ENCODE measurements at regions not wholly inside any gene's neighbourhood (a gene's known extent, or its start where the extent isn't known, plus 50 kb on each side); places are given as distances from the start of the nearest gene placed in this dataset.

GRCh38 chr16:76910931-76911330 lies 280.1 kb upstream of the MON1B start:
- no peaks in the 10 kb centered on the region for H3K27me3 Mint-ChIP-seq
- ChIA-PET POLR2A (no interaction called here), CTCF (no interaction called here)
- intact Hi-C loops (cut with micrococcal nuclease), result no loop called here
- H3K4me1 Mint-ChIP-seq, result no peaks in the 10 kb centered on the region
- no peak for TF ChIP-seq CTCF (IDR thresholded peaks at IDR 0.05)
- no peaks in the 10 kb centered on the region for H3K9me3 Mint-ChIP-seq
- no peak for DNase-seq
- no peak for ATAC-seq (ENCODE audit: low read depth)
- no peak overlapping the region for H3K27ac Mint-ChIP-seq
- H3K4me3 Mint-ChIP-seq, result no peak overlapping the region
- no peaks in the 10 kb centered on the region for H3K36me3 Mint-ChIP-seq (ENCODE audit: low read depth)

GRCh38 chr16:76913046-76913445 lies 277.9 kb upstream of the MON1B start:
- DNase-seq (no peak), ATAC-seq (ENCODE audit: low read depth) (no peak)
- H3K4me3 Mint-ChIP-seq, result no peak overlapping the region
- H3K27ac Mint-ChIP-seq, result no peak overlapping the region
- ChIA-PET POLR2A (no interaction called here), CTCF (no interaction called here)
- TF ChIP-seq CTCF (IDR thresholded peaks at IDR 0.05), result no peak
- H3K4me1 Mint-ChIP-seq, result no peaks in the 10 kb centered on the region
- no peaks in the 10 kb centered on the region for H3K9me3 Mint-ChIP-seq
- H3K36me3 Mint-ChIP-seq (ENCODE audit: low read depth), result no peaks in the 10 kb centered on the region
- intact Hi-C loops (cut with micrococcal nuclease), result no loop called here
- no peaks in the 10 kb centered on the region for H3K27me3 Mint-ChIP-seq

GRCh38 chr16:76926042-76926441 lies 264.9 kb upstream of the MON1B start:
- intact Hi-C loops (cut with micrococcal nuclease), result no loop called here
- Mint-ChIP-seq H3K36me3 (ENCODE audit: low read depth) (no peaks in the 10 kb centered on the region), H3K27ac (no peak overlapping the region), H3K4me1 (no peaks in the 10 kb centered on the region), H3K4me3 (no peak overlapping the region), H3K9me3 (no peaks in the 10 kb centered on the region), H3K27me3 (no peaks in the 10 kb centered on the region)
- DNase-seq (no peak), ATAC-seq (ENCODE audit: low read depth) (no peak)
- ChIA-PET POLR2A (no interaction called here), CTCF (no interaction called here)
- TF ChIP-seq CTCF (IDR thresholded peaks at IDR 0.05), result no peak

GRCh38 chr16:76926595-76926994 lies 264.4 kb upstream of the MON1B start:
- Mint-ChIP-seq H3K36me3 (ENCODE audit: low read depth) (no peaks in the 10 kb centered on the region), H3K9me3 (no peaks in the 10 kb centered on the region), H3K4me1 (no peaks in the 10 kb centered on the region), H3K27ac (no peak overlapping the region), H3K4me3 (no peak overlapping the region), H3K27me3 (no peaks in the 10 kb centered on the region)
- ATAC-seq (ENCODE audit: low read depth) (no peak), DNase-seq (no peak)
- TF ChIP-seq CTCF (IDR thresholded peaks at IDR 0.05), result no peak
- POLR2A ChIA-PET, result no interaction called here
- intact Hi-C loops (cut with micrococcal nuclease), result no loop called here
- CTCF ChIA-PET, result no interaction called here

GRCh38 chr16:76931186-76931585 lies 259.8 kb upstream of the MON1B start:
- peaks cover 2% of the 10 kb centered on the region for H3K9me3 Mint-ChIP-seq
- no peak for DNase-seq
- ATAC-seq (ENCODE audit: low read depth), result no peak
- no peak overlapping the region for H3K27ac Mint-ChIP-seq
- POLR2A ChIA-PET, result no interaction called here
- CTCF ChIA-PET, result no interaction called here
- H3K4me3 Mint-ChIP-seq, result no peak overlapping the region
- intact Hi-C loops (cut with micrococcal nuclease), result no loop called here
- H3K4me1 Mint-ChIP-seq, result no peaks in the 10 kb centered on the region
- no peaks in the 10 kb centered on the region for H3K36me3 Mint-ChIP-seq (ENCODE audit: low read depth)
- H3K27me3 Mint-ChIP-seq, result no peaks in the 10 kb centered on the region
- TF ChIP-seq CTCF (IDR thresholded peaks at IDR 0.05), result no peak

All from activated B cell treated with CpG ODN at 0.5 μM for 24 hours (primary cell).